Body of pancreas (tissue), 4 donors: ENCODE measurements at regions not wholly inside any gene's neighbourhood (a gene's known extent, or its start where the extent isn't known, plus 50 kb on each side); places are given as distances from the start of the nearest gene placed in this dataset.

Experiments used
- CTCF ChIP-seq, 7 experiments: fragments of 450-650 bp in 4 of 7; fragments of 200-600 bp in 3 of 7; sonication (generic) in 3 of 7; IDR thresholded peaks; one replicate each; pipeline ENCODE4 v1.5.1; 2016 to 2019; ENCODE audit warnings: antibody characterized with exemption in 7 of 7
- POLR2A ChIP-seq, 3 donors: fragments of 450-650 bp; IDR thresholded peaks; one replicate each; pipeline ENCODE4 v1.6.1; 2016; ENCODE audit warnings: antibody characterized with exemption in 3 of 3, mild to moderate bottlenecking in 2 of 3

DNA sequence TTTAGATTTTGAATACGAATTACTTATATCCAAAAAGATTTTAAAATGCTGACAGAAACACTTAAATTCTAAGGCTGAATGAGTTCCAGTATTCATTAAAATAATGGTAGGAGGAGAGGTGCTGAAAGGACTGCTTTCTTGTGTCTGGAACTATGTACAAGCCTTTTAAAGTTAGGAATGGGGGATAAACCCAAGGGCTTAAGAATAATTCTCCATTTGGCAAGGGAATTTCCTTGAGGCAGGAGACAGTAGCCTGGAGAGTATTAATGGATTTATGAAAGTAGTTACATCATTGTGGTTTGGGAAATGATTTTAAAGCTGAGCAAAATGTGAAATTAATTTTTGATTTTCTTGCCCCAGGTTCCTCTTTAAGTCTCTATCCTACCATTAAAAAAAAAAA, 266.5 kb upstream of the KCNIP4 start:
- TF ChIP-seq CTCF (IDR thresholded peaks at IDR 0.05) (no peak), POLR2A (IDR thresholded peaks at IDR 0.05) (no peak)
